RKO (cell line): ENCODE measurements at regions not wholly inside any gene's neighbourhood (a gene's known extent, or its start where the extent isn't known, plus 50 kb on each side); places are given as distances from the start of the nearest gene placed in this dataset.
"Not testable (repeated sequence)": the region's sequence is repeated elsewhere in the genome, so short reads cannot be mapped to it uniquely, and the experiment has no call there.

Source experiments
- DNase-seq: peaks from one replicate; pipeline ENCODE4 v3.0.0-alpha.2; 2016; ENCODE audit warnings: low spot score

DNA sequence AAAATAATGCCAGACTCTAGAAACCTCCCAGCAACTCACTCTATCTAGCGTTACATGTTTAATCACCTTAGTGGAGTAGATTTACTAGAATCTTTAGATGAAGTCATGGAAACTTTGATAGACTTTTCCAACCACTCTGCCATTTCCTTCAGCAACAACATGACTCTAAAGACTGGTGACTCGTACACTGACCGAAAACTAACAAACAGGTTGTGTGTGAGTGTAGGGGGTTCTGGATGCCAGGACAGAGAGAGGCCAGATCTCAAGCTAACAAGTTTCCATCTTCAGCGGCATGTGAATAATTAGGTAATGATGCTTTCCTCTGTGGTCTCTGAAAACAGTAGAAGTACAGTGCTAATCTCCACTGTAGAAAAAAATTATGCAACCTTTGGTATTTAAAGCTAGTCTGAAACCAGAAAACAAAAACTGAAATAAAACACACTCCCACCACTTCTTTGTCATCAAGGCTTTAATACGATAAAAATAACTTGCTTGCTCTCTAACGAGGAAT is 286.4 kb downstream of the PRDM5 start:
- peak; percentile 13 for DNase-seq

DNA sequence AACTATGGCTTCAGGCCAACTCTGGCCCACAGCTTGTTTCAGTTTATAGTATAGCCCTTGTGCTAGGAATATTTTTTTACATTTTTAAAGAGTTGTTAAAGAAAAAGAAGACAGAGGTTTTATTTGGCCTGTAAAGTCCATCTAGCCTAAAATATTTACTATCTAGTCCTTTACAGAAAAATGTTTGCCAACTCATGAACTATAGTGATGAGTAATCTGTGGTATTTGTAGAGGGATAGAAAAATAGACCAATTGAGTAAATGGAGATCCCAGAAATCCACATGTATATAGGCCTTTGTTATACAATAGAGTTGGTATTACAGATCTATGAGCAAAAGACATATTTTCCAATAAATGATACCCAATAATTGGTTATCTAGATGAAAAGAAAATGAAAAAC is 288.7 kb downstream of the PRDM5 start:
- no peak for DNase-seq

DNA sequence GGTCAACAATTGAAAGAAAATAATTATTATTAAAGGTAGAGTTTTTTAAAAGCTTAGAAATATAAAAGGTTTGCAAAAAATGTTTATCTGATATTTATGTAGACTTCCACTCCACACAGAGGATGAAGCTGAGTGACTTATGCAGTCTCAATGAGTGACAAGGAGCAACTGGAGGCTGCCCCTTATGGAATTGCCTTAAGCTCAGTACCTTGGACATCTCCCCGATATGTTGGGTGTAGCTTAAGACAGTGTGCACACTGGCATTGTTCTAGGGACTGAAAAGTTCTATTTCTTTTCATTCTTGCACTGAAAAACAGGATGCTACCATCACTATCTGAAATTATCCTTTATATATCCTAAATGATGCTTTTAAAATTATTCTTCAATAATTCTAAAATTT is 292.1 kb downstream of the PRDM5 start:
- peak; percentile 32 for DNase-seq

DNA sequence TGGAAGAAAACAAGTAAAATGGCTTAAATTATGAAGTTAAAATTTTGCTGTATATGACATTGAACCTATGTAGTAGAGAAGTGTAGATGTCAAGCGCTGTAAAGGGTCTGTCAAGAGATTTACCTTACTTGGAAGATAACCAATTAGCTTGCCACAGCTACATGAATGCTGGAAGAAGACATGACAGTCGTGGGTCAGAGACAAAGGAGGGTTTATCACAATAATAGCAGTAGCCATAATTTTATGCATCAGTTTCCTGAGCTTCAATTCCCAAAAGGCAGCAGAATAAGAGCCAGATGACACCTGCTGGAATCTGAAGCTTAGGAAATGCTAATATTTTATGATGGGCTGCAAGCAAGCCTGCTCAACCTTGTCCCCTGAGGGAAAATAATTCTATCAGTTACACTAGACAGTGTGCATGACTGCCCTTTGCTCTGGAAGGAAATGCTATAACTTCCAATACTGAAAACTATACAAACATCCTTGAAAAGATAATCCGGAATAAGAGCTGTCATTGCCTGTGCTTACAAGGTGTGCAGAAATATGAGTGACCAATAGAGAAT is 292.9 kb downstream of the PRDM5 start:
- DNase-seq = no peak

GRCh38 chr4:120622601-120623000 is 299.9 kb downstream of the PRDM5 start:
- DNase-seq = no peak

DNA sequence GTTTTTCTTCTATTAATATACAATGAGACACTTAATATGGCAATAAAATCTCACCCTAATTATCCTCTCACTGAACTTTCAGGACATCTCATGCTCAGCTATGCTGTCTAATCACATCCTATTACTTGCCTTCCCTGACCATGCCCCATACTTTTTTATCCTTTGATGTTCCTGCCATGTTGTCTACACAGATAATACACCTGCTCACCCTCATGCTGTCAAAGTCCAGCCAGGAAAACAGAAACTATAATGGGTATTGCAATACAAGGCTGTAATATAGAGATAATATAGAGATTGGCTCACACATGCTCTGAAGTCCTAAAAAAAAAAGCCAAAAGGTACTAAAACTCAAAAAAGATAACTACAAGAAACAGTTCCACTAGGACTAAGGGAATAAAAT is 305.4 kb downstream of the PRDM5 start:
- no peak for DNase-seq

GRCh38 chr4:120616041-120616440 is 306.5 kb downstream of the PRDM5 start:
- DNase-seq = no peak

- no peak for DNase-seq
Measured at GRCh38 chr4:120613778-120614177, 308.7 kb downstream of the PRDM5 start.

DNA sequence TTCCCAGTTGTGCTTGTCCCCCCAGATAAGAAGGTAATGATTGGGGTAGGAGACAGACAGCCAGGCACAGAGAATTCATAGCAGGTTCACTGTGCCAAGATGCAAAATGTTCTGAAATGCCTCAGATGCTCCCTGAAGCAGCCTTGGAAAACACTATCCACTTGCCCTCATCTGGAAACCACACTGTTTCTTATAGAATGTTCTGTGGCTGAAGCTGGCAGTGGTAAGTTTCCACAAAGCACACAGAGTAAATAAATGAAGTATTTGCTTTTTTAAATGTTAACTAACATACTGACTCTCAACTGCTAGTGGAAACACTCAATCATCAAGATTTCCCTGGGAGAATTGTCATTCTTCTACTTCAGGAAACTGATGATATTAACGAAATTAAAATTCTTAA is 311.4 kb downstream of the PRDM5 start:
- DNase-seq = no peak

GRCh38 chr4:120591038-120591437 is 331.5 kb downstream of the PRDM5 start:
- no peak for DNase-seq

GRCh38 chr4:120589787-120590186 is 332.7 kb downstream of the PRDM5 start:
- no peak for DNase-seq

GRCh38 chr4:120568731-120569130 is 353.8 kb downstream of the PRDM5 start:
- no peak for DNase-seq

DNA sequence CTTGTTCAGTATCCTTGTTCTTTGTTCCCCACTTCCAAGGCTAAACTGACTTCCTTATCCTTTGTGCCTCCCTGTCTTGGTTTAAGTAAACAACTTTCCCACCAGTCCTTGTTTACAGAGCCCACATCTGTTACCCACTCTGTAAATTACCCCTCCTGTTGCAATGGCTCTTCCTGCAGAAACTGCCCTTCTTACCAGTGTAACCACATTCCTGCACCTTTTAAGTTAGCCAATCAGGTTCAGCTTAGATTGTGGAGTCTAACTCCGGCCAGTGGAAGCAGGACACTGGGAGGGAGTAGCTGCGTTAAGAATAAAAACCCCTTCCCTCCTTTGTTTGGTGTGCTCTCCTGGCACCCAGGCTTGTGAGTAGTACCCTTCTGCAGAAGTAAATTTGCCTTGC is 360.9 kb downstream of the PRDM5 start:
- DNase-seq = no peak

DNA sequence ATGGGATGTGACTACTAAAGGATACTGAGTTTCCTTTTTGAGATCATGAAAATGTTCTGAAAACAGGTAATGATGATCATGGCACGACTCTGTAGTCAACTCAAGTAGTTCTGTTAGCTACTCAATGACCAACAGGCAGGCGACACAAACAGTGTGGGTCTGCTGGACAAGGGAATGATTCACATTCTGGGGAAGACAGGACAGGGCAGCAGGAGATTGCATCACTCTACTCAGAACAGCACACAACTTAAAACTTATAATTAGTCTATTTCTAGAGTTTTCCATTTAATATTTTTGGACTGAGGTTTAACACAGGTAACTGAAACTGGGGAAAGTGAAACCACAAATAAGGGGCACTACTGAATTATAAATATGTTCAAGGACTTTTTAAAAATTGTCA is 365.2 kb downstream of the PRDM5 start:
- peak; percentile 33 for DNase-seq

GRCh38 chr4:120555058-120555457 is 367.5 kb downstream of the PRDM5 start:
- no peak for DNase-seq

DNA sequence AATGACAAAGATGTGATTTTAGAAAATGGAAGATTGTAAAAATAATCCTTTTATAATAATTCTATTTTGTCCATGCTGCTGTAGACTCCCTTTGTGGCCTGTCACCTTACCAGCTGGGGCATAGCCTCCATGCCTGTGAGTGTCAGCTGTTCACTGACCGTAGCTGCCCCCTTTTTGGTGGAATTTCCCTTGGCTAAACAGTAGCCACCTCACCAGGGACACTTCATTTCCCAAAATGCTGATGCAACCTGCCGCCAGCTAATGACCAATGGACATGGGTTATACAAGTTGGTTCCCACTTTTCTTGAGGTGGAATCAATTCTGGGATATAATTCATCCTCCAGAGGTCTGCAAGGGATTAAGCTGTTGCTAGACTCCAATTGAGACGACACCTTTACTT is 368.4 kb downstream of the PRDM5 start:
- no peak for DNase-seq

GRCh38 chr4:120550624-120551220 is 371.8 kb downstream of the PRDM5 start:
- DNase-seq = not testable (repeated sequence)

- no peak for DNase-seq
Measured at GRCh38 chr4:120549011-120549570, 373.4 kb downstream of the PRDM5 start.

- no peak for DNase-seq
Measured at GRCh38 chr4:120545391-120545790, 377.1 kb downstream of the PRDM5 start.

DNA sequence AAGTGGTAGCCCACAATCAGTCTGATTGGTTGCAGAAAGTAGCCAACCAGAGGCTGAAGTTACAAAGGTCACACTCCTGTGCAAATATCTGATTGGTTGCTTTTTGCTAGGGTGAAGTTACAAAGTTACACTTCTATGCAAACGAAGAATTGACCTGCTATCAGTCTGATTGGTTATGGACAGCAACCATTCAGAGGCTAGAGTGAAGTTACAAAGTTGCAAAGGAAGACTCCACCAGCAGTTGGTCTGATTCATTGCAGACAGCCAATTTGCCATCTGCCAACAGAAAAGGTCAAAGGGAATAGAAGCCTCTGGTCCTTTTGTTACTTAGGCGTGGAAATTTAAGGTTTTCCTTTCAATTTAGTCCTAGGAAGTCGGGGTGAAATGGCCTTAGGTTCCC is 377.7 kb downstream of the PRDM5 start:
- DNase-seq = no peak

GRCh38 chr4:120540625-120541024 is 381.9 kb downstream of the PRDM5 start:
- no peak for DNase-seq

DNA sequence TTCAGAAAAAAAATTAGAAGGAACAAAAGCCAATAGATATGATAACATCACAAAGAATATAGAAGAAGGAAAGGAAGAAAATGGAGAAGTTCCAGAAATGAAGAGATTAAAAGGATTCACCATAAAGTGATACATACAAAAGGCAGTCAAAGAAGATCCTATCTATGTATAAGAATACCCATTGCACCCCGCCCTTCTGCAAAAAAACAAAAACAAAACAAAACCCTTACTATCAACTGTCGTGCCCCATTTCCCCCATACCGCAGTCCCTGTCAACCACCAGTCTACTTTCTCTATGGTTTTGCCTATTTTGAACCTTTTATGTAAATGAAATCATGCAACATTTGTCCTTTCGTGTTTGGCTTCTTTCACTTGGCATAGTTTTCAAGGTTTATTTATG is 385.6 kb downstream of the PRDM5 start:
- no peak for DNase-seq

DNA sequence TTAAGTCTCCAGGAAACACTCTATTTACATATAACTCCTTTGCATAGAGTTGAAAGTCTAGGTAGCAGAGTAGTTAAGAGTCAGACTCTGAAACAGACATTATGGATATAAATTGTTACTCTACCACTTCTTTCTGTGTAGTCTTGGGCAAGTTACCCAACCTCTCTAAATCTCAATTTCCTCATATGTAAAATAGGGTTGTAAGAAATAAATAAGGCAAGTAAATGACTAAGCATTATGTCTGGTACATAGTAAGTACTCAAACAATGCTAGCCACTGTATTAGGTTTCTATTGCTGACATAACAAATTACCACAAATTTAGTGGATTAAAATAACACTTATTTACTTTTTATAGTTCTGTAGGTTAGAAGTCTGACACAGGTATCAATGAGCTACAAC is 394.1 kb downstream of the PRDM5 start:
- no peak for DNase-seq

GRCh38 chr4:120526033-120526432 is 396.5 kb downstream of the PRDM5 start:
- DNase-seq = no peak
